Ishikawa (cell line): ENCODE measurements at regions not wholly inside any gene's neighbourhood (a gene's known extent, or its start where the extent isn't known, plus 50 kb on each side); places are given as distances from the start of the nearest gene placed in this dataset.

Experiments used
- CEBPB ChIP-seq: IDR thresholded peaks from 2 replicates; pipeline ENCODE4 v1.6.1; 2012
- CREB1 ChIP-seq: IDR thresholded peaks from 2 replicates; pipeline ENCODE4 v1.6.1; 2012; ENCODE audit warnings: low read depth
- EGR1 ChIP-seq: IDR thresholded peaks from 2 replicates; pipeline ENCODE4 v1.6.1; 2012
- EP300 ChIP-seq: IDR thresholded peaks from 2 replicates; pipeline ENCODE4 v1.6.1; 2012; ENCODE audit warnings: borderline replicate concordance
- FOXM1 ChIP-seq: IDR thresholded peaks from 2 replicates; pipeline ENCODE4 v1.6.1; 2012; ENCODE audit warnings: low read depth, borderline replicate concordance
- MAX ChIP-seq: IDR thresholded peaks from 2 replicates; pipeline ENCODE4 v1.6.1; 2012
- NFIC ChIP-seq: IDR thresholded peaks from 2 replicates; pipeline ENCODE4 v1.6.1; 2012
- RAD21 ChIP-seq: IDR thresholded peaks from 2 replicates; pipeline ENCODE4 v1.6.1; 2012; ENCODE audit warnings: low read depth
- REST ChIP-seq: IDR thresholded peaks from 2 replicates; pipeline ENCODE4 v1.6.1; 2012; ENCODE audit warnings: low read depth, mild to moderate bottlenecking
- TAF1 ChIP-seq: IDR thresholded peaks from 2 replicates; pipeline ENCODE4 v1.6.1; 2012; ENCODE audit warnings: low read depth, mild to moderate bottlenecking
- TCF12 ChIP-seq: IDR thresholded peaks from 2 replicates; pipeline ENCODE4 v1.6.1; 2012; ENCODE audit warnings: low read depth
- TEAD4 ChIP-seq: IDR thresholded peaks from 2 replicates; pipeline ENCODE4 v1.6.1; 2012
- USF1 ChIP-seq: IDR thresholded peaks from 2 replicates; pipeline ENCODE4 v1.6.1; 2012
- YY1 ChIP-seq: IDR thresholded peaks from 2 replicates; pipeline ENCODE4 v1.6.1; 2012; ENCODE audit warnings: low read depth
- ZBTB7A ChIP-seq: IDR thresholded peaks from 2 replicates; pipeline ENCODE4 v1.6.1; 2012; ENCODE audit warnings: low read depth

GRCh38 chr3:31327826-31328357 lies 204.8 kb upstream of the STT3B start:
- 0 out of 2 replicates have a peak, but pooled peaks have one; percentile 14 for TF ChIP-seq CEBPB

- TF ChIP-seq CEBPB (no peak), ZBTB7A (no peak), EGR1 (no peak), MAX (no peak), TEAD4 (no peak), FOXM1 (no peak), TAF1 (no peak), USF1 (no peak), RAD21 (no peak), EP300 (no peak)
Observed at GRCh38 chr3:31331278-31331677, 201.4 kb upstream of the STT3B start.

DNA sequence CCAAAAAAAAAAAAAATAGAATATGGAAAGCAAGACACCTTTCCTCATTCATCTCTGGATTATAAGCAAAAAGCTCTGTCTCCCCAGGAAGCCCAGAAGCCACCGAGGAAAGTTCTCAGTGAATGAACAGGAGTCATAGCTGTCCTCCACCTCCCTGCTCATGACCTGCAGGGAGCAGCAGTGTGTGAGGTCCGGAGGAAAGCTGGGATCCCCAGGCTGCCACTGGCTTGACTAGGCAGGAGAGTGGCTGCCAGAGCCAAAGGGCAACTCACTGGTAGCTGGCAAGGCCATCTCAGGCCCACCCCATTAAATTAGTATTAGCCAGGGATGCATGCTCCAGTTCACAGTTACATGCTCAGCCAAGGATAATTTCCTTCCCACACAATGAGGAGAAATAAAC lies 191.6 kb upstream of the STT3B start:
- TF ChIP-seq RAD21: peak; percentile 30; the same call in 1 of the 2 replicates
- TF ChIP-seq EGR1: no peak

DNA sequence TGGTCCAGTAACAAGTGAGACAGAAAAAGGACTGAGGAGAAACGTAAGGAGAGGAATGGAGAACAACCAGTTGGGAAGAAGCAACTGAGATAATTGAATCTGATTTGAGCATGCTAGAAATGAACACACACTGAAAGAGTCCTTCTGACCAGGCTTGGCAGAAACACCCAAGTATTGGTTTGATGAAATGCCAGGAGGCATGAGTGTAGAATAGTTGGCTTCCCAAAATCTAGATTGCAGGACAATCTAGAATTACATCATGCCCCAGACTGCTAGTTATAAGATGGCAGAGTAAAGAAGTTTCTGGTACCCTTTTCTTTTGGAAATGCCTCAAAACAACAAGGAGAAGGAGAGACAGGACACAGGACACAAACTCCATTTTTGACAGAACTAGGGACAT lies 189.7 kb upstream of the STT3B start:
- TF ChIP-seq ZBTB7A (no peak), CEBPB (no peak), TCF12 (no peak), FOXM1 (no peak), EGR1 (no peak)

GRCh38 chr3:31345581-31345980 lies 187.1 kb upstream of the STT3B start:
- TF ChIP-seq YY1: no peak
- no peak for TF ChIP-seq CEBPB
- no peak for TF ChIP-seq EGR1
- TF ChIP-seq REST: no peak
- no peak for TF ChIP-seq USF1
- no peak for TF ChIP-seq NFIC
- TF ChIP-seq CREB1: no peak

DNA sequence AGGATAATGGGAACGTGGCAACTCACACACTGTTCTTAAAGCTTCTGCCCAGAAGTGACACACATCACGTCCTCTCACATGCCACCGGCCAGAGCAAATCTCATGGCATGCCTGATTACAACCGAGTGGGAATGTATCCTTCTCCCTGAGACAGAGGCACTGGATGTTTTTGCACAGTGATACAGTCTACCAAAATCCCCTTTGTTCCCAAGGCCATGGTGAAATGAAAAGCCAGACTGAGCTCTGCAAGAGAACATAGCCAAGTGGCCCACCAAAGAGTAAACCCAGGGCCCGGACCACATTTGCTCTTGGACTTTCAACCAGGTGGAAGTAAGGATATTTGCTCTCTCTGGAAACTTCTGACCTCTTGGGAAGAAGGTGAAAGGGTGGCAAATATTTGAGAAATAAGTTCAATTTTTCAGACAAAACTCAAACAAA lies 186.2 kb upstream of the STT3B start:
- TF ChIP-seq RAD21: no peak
- no peak for TF ChIP-seq TAF1
- no peak for TF ChIP-seq MAX
- TF ChIP-seq REST: no peak

- TF ChIP-seq ZBTB7A: no peak
- no peak for TF ChIP-seq EP300
- TF ChIP-seq REST: no peak
- no peak for TF ChIP-seq TCF12
- no peak for TF ChIP-seq CEBPB
- no peak for TF ChIP-seq RAD21
- TF ChIP-seq FOXM1: no peak
Observed at GRCh38 chr3:31349001-31349748, 183.6 kb upstream of the STT3B start.
